LoVo (cell line): ENCODE measurements at regions not wholly inside any gene's neighbourhood (a gene's known extent, or its start where the extent isn't known, plus 50 kb on each side); places are given as distances from the start of the nearest gene placed in this dataset.
A peak's percentile ranks its signal among the peaks of the same experiment; 100 is the strongest.

ENCODE experiments used
- DNase-seq: peaks from one replicate; pipeline ENCODE4 v3.0.0-alpha.2; 2016; ENCODE audit warnings: low spot score

DNA sequence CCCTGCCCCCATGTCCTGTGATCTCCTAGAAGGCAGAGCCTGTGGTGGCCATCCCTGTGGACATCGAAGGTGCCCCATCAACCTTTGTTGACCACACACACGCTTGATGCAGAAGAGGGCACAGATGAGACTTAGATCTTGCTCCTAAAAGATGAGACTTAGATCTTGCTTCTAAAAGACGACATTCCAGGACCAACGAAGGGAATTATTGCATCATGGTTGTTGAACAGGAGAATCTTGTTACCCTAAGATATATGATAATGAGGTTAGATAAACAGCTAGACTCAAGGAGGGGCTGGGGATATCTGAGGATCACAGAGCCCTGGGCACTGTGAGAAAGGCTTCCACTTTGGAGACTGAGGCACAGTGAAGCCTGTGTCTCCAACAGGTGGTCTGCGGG is 91.1 kb upstream of the WSCD2 start:
- DNase-seq, result no peak

DNA sequence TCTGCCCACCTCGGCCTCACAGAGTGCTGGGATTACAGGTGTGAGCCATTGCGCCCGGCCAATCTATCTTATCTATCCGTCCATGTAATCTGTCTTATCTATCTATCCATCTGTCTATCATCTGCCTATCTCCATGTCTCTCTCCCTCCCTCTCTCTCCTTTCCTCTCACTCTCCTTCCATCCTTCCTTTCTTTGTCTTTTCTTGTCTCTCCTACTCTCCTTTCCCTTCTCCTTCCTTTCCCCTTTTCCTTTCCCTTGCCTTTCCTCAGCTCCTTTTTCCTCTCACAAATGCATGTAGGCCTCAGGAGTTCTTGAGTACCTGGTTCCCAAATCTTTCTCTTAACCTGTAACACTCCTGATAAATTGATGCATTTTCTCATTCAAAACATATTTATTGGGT is 89.3 kb upstream of the WSCD2 start:
- no peak for DNase-seq

DNA sequence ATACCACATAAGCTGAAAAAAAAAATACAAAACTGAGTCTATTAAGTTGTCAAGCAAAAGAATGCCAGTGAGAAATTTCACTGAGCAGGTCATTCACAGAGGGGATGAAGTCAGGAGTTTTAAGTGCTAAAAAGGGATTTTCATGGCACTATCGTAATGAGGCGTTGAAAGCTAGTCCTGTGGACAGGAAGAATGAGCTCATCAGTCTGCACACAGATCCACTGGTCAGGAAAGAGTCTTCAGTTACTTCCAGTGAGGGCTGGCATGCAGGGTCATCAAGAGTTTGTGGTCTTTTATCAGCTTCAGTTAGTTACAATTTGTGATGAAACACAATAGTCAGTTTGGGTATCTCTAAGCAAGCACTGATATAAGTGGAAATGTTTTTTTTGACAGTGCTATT is 88.1 kb upstream of the WSCD2 start:
- DNase-seq, result no peak

DNA sequence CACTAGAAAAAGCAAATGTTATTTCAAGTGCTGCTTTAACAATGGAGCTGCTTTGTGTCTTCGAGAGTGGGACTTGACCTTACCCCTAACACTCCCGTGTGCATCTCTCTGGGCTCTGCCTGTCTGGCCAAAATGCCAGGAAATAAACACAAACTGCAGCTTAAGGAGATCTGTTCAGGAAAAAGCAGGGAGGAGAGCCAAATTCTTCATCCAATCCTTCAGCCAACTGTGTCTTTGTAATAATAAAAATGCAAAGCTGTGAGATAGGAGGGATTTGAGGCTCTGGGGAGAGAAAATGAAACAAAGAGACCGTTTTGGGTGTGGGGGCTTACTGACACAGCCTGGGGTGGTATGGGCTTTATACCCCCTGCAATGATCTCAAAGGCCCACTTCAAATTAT is 85.8 kb upstream of the WSCD2 start:
- no peak for DNase-seq

DNA sequence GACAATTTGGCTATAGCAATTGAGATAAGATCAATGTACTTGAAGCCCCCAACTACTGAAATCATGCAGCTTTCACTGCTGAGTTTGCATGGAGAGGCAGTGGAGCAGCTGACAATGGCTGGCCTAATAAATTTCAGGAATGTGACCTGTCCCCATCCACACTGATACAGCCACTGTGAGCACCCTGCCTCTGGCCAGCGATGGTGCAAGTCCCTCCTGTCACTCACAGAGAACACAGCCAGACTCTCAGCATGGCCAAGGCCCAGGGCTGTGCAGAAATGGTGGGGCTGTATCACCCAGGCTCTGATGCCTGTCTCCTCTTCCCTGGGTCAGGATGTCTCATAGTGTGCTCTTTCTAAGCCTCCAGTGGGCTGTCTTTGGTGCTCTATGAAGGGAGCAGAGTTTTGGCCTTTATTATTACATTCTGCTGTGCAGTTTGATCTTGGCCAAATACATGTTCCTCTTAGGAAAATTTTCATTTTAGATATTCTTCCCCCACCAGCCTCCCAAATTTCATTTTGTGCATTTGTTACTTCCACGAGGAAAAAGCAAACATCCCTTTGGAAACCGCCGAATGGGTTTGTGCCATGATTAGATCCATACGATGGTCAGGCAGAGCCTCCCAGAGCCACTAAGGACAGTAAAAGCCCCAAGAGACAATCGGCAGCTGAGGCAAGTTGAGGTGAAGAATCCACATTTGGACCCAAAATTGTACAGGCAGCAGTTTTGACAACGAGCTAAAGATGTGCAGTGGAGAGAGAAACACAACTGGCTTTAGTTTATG is 85.1 kb upstream of the WSCD2 start:
- DNase-seq, result no peak

DNA sequence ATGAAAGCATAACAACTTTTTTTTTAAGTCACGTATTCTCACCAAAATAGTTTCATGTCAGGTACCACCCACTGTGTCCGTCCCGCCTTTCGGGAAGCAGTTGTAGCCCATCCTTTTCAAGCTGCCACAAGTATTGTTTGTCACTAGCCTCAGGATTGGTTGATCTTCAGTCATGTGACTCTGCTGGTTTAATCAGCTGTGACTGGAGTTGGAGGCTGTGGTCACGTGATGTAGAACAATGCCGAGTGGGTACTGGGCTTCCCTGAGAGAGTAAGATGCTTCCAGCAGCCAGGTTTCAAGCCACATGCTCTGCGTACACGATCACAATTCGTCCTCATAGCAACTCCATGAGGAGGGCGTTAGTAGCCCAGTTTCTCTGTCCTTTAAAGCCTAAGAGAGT is 83.0 kb upstream of the WSCD2 start:
- no peak for DNase-seq

DNA sequence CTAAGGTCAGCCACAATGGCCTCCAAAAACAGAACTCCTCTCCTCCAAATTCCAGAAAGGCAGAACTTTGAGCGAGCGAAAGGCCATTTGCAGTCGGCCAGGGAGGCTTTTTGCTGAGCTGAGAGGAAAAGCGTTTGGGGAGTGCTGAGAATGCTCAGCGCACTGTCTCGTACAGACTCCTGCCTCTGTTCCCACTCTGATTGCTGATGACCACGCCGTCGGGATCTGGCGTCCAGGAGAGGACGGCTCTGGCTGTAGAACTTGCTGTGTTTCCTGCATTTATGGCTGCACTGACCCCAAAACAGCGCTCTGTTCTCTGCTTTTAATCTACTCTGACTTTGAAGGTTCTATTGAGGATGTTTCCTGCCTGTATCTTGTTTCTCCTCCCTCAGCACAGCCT is 82.4 kb upstream of the WSCD2 start:
- no peak for DNase-seq

DNA sequence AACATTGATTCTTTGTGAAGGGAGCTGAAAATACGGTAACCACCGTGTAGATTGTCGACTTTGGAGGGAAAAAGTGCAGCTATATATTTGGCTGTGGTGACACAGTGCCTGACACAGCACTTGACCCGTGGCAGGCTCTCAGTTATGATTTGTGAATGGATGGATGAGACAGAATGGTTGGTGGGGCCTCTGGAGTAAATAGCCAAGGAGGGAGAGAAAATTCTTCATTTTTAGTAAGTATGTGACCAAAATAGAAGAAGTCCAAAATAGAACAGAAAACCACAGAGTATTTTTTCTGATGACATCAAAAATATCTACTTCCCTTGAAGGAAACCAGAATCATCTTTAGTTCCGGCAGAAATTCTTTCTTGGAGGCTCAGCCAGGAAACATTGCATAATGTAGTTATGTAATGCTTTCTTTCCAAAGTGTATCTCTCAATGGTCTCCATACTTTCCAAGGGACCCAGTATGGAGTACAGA is 82.0 kb upstream of the WSCD2 start:
- DNase-seq, result no peak

DNA sequence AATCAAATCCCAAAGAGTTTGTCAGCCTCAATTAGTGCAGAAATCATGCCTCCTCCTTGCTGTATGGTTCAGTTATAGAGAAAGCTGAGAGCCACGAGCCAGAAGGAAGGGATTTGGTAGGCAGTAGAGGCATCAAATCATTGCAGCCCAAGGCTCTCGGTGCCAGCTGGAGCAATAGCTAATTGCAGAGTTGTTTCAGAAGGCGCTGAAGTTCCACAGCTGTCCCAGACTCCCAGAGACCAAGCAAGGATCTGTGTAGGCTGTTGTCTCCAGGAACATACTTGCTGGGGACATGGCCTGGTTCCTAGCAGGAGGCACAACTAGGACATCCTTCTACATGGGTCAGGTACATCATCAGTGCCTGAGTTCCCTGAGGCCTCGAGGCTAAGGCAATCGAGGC is 80.4 kb upstream of the WSCD2 start:
- DNase-seq, result no peak

DNA sequence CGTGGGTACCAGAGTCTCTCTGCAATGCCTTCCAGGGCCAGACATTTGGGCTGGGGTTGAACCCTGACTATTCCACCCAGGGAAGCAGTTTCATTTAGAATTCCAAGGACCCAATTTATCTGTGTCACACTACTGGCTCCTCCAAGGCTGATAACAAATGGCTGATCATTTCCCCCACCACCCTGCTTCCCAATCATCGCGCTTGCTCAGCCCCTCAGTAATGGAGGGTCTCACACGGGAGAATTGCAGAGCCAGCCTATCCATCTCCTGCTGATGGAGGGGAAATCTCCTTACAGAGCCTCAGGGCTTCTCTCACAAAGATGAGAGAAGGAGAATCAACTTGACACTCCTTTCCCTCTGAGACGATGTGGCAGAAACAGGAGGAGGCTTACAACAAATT is 78.4 kb upstream of the WSCD2 start:
- DNase-seq, result no peak

DNA sequence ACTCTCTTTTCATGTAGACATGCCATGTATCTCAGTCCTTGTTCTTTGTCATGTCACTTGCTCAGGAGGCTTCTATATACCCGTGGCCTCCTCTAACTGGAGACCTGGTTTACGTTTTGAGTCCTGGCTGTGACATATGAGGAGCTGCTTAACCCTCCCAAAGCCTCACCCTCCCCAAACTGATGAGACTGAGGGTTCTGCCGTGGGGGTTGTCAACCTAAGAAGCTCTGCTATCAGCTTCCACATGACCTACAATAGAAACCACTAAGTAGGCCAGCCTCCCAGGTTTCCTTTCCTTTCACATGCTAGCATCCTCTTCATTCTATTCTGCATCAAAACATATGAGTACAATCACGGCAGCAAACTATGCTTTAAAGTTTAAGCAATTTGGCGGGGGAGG is 76.8 kb upstream of the WSCD2 start:
- DNase-seq, result no peak

DNA sequence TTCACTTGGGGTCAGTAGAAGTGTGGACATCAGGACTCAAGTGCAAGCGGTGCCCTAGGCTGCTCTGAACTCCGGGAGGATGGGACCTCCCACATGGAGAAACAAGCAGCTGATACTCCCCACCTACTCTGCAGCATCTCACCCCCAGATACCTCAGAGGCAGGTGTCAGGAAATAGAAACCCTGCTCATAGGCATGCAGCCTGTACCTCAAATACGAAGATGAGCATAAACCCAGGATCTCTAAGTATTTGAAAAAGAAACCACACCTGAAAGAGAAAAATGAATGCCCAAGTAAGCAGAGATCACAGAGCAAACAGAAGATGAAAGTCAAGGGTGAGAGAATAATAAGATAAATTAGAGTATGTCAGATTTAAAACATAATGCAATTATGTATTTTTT is 75.6 kb upstream of the WSCD2 start:
- no peak for DNase-seq

DNA sequence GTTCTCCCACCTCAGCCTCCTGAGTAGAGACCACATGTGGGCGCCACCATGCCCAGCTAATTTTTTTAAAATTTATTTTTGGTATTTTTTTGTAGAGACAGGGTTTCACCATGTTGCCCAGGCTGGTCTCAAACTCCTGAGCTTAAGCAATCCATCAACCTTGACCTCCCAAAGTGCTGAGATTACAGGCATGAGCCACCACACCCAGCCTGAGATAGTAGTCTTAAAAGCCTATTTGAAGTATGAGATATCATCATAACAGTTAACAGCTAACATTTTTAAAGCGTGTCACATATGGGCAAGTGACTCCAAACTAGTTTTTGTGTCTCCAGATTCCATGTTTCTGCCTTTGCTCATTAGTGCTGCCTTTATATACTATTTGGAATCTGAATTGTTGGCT is 74.6 kb upstream of the WSCD2 start:
- no peak for DNase-seq

DNA sequence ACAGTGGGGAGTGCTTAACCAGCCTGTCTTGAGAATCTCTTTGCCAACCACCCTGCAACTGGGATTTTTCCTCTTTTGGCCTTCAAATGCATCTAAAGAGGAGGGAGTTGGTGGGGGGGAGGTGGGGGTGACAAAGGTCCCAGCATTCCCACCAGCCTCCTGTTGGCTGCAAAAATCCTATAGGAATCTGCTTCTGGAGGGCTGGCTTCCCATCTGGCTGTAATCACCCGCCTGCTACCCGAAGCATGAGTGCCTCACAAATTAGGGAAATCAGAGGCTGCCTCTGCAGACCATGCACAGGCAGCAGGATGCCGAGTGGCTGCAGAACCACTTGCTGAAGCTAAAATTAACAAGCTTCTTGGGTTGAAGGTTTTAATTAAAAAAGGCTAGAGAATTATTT is 73.9 kb upstream of the WSCD2 start:
- DNase-seq, result no peak

DNA sequence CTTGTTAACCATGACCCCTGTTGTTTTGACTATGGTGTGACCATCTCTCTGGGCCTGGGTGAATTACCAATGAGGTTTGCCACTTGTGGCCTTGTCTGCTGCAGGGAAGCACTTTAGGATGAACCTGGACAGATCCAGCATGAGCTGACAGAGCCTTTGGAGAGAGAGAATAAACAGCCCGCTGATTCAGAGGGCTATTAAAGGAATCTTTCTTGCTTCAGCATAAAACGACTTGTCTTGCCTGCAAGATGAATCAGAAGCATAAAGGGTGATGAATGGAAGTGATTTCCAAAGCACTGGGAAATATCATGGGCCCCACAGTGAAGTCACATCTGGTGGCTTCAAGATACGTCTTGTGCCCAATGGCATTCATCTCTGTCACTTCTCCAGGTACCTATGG is 69.0 kb upstream of the WSCD2 start:
- no peak for DNase-seq

DNA sequence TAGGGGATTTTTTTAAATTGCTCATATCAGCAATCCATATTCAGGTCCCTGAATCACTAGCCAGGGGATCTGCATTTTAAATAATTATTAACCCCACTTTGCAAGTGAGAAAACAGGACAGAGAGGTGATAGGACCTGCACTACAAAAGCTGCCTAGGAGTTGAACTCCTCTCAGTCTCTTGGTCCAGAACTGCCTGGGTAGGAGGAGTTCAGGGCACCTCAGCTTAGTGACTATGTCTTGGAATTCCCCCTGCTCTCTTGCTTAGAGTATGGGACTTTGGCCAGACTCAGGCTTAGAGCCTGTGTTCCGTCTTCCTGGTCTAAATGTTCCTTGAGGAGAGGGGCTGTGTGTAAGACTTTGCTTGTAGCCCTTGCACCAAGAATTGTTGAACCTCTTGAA is 68.2 kb upstream of the WSCD2 start:
- no peak for DNase-seq

DNA sequence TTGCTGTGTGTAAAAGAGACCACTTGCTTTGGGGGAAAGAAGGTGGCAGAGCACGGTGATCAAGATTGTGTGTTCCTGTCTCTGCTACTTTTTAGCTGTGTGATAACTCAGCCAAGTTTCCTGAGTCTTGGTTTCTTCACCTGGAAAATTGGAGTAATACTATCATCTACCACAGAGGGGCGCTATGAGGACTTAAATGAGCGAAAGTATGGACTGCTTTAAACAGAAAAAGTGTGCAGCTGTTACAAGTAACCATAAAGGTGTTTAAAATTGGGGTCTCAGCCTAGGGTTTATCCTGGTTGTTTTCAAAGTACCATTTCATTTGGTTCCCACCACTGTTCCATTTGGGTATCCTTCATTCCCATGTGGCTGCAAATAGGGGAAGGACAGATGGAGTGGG is 65.9 kb upstream of the WSCD2 start:
- no peak for DNase-seq

DNA sequence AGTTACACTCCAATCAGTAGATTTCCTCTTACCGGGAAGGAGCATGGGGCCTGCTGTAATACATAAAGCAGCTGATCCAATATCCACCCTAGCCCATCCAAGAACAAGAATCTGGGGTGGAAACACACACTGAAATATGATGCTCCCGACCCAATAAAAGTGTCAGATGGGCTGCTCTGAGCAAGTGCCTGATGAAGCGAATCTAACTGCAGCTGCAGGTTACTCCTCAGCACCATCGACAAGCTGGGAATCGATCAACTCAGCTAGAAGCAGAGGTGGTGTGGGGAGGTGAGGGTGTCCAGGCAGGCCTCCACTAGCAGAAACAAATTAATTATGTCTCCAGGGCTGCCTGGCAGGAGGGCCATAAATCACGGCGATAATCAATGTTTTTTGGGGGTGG is 64.0 kb upstream of the WSCD2 start:
- no peak for DNase-seq

DNA sequence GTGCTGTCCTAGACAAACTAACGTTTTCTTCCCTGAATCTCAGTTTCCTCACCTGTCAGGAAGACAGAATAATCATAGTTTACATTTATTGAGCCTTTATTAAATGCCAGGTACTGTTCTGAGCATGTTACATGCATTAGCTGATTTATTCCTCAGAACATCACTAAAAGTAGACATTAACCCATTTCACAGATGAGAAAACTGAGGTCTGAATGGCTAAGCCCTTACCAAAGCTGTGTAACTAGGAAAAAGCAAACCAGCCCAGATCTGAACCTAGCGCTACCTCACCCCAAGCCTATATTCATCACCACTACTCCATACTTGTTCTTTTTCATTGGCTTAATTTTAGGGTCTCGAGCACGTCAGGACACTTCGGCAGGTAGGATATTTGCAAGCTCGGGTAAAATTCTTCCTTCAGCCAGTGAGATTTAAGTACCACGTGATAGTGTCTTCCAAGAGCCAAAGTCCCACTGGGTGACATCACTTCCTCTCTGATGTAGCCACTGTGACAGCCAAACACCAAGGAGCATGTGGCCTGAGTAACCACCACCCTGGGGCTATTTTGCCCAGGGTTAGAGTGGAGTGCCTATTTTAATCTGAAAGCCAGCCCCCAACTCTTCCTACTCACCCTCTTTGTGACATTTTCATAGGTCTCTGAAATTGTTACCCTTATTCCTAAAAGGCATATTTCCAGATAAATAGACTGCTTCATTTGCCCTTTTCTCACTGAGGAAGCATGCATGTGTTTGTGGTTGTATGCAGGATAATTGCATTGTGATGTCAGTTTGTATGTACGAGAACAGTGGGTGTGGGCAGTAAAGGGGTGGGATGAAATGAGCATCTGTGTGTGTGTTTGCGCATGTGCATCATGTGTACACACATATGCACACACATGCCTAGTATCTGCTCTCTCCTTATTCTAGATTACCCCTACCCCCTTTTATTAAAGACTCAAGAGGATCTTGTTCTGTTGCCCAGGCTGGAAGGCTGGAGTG is 62.2 kb upstream of the WSCD2 start:
- peak; percentile 18 for DNase-seq

DNA sequence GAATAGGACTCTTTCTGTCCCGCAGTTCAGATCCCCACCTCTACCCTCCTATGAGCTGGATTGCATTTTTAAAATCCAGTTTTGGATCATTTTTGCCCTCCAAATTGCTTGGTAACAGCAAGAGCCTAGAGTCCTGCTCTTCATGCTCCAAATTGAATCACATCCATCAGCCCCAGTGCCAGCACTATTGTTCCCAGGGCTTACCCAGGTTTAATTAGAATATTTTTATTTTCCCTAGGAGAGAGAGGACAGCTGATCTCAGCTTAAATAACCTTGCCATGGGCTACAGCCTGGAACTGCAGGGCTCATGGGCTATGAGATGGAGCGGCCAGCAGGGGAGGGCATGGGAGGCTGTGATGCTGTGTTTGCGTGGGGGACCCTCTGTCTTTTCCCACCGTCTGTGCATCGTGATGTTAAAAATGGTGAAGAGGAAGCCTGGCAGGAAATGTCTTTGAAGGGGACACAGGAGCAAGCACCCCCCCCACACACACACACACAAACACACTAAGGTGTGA is 59.4 kb upstream of the WSCD2 start:
- DNase-seq, result no peak

DNA sequence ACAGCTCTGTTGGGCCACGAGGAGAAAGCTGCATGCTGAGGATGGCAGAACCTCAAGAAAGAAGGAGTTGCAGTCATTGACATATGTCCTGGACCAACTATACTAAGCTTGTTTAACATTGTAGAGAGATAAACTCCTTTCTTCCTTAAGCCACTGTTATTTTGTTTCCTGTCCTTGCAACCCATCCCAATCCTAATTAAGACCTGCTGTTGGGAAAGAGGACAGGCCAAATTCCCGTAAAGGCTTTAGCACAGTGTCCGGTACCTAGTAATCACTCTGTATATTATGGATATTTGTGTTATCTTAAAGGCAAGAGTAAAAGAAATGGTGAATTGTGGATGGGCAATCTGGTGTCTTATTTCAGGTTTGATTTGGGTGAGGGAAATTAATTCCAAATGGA is 53.5 kb upstream of the WSCD2 start:
- DNase-seq, result no peak

DNA sequence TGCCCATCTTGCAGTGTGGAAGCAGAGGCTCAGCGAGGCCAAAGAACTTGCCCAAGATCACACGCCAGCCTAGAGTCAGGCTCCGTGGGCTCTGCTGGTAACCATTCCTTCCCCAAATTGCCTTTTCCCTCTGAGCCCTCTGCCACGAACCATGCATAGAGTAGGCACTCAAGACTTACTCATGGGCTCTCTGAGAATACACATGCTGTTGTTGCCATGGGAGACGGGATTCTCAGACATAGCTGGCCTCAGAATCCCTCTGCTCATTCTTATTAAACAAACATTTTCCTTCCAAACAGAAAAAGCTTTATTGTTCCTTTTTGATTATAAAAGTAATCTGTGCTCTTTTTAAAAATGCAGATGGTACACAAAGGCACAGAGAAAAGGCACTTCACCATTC is 52.5 kb upstream of the WSCD2 start:
- DNase-seq, result no peak

DNA sequence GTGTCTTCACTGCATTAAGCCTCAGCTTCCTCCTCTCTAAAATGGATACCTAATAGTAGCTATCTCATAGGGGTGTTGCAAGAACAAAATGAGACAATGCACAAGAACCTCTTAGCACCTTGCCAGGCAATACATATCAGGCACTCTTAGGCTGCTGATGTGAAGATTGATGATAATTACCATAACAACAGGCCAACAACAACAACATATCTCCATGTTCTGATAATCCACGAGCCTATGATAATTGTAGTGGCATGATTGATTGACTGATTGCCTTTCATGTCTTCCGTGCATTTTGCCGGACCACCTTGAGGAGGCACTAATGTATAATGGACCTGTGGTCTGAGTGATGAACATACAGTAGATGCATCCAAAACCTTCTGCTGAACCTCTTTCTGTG is 50.7 kb upstream of the WSCD2 start:
- no peak for DNase-seq
